ENCODE measurements at regions not wholly inside any gene's neighbourhood (a gene's known extent, or its start where the extent isn't known, plus 50 kb on each side); places are given as distances from the start of the nearest gene placed in this dataset.
"Not testable (repeated sequence)": the region's sequence is repeated elsewhere in the genome, so short reads cannot be mapped to it uniquely, and the experiment has no call there.

GRCh38 chr1:38151399-38151798, 104.8 kb upstream of the POU3F1 start:
- TF ChIP-seq RAD21 (conservative IDR thresholded peaks at IDR 0.05) (no peak), POLR2AphosphoS5 (IDR thresholded peaks at IDR 0.05) (no peak), EZH2 (IDR thresholded peaks at IDR 0.05; ENCODE audit: borderline replicate concordance, insufficient read depth, low read length, poor library complexity, severe bottlenecking) (no peak), EP300 (conservative IDR thresholded peaks at IDR 0.05; ENCODE audit: poor library complexity, severe bottlenecking) (no peak), MXI1 (conservative IDR thresholded peaks at IDR 0.05; ENCODE audit: poor library complexity, severe bottlenecking) (no peak), SMC3 (conservative IDR thresholded peaks at IDR 0.05; ENCODE audit: poor library complexity) (no peak), CTCF (IDR thresholded peaks at IDR 0.05; ENCODE audit: poor library complexity, severe bottlenecking) (no peak)
- Histone ChIP-seq H3K36me3 (ENCODE audit: insufficient read depth, low read length) (no peaks in the 10 kb centered on the region), H3K9me2 (ENCODE audit: insufficient read depth, low read length) (no peaks in the 10 kb centered on the region), H3K4me3 (ENCODE audit: low read length) (no peak overlapping the region), H2AFZ (ENCODE audit: low read depth, low read length) (no peak overlapping the region), H3K27me3 (ENCODE audit: insufficient read depth, low read depth, low read length) (no peaks in the 10 kb centered on the region), H3K9me3 (ENCODE audit: low read length) (no peaks in the 10 kb centered on the region), H3K4me2 (ENCODE audit: low read length) (no peak overlapping the region), H3K79me2 (replicated peaks; ENCODE audit: insufficient read depth, low read length) (no peaks in the 10 kb centered on the region), H3F3A (ENCODE audit: insufficient read depth, low read length, poor library complexity, severe bottlenecking) (no peaks in the 10 kb centered on the region), H3K27ac (ENCODE audit: low read length) (no peak overlapping the region), H3K9ac (ENCODE audit: low read length) (no peak overlapping the region), H4K20me1 (ENCODE audit: insufficient read depth) (no peaks in the 10 kb centered on the region)

- not testable (repeated sequence) for H3F3A ChIP-seq (ENCODE audit: insufficient read depth, low read length, poor library complexity, severe bottlenecking); H3K9me3 ChIP-seq (ENCODE audit: low read length); H3K4me3 ChIP-seq (ENCODE audit: low read length); H3K4me2 ChIP-seq (ENCODE audit: low read length); H3K9me2 ChIP-seq (ENCODE audit: insufficient read depth, low read length); H3K27ac ChIP-seq (ENCODE audit: low read length); H3K9ac ChIP-seq (ENCODE audit: low read length); H3K36me3 ChIP-seq (ENCODE audit: insufficient read depth, low read length); H3K27me3 ChIP-seq (ENCODE audit: insufficient read depth, low read depth, low read length); H4K20me1 ChIP-seq (ENCODE audit: insufficient read depth); H3K79me2 ChIP-seq (replicated peaks; ENCODE audit: insufficient read depth, low read length); H2AFZ ChIP-seq (ENCODE audit: low read depth, low read length)
Measured at GRCh38 chr1:38146079-38146478, 99.5 kb upstream of the POU3F1 start.

GRCh38 chr1:38142606-38143005, 96.0 kb upstream of the POU3F1 start:
- no peaks in the 10 kb centered on the region for H4K20me1 ChIP-seq (ENCODE audit: insufficient read depth)
- no peak overlapping the region for H3K4me3 ChIP-seq (ENCODE audit: low read length)
- H3K9me2 ChIP-seq (ENCODE audit: insufficient read depth, low read length): no peaks in the 10 kb centered on the region
- no peak overlapping the region for H2AFZ ChIP-seq (ENCODE audit: low read depth, low read length)
- H3K4me2 ChIP-seq (ENCODE audit: low read length): no peak overlapping the region
- no peak overlapping the region for H3K27ac ChIP-seq (ENCODE audit: low read length)
- H3F3A ChIP-seq (ENCODE audit: insufficient read depth, low read length, poor library complexity, severe bottlenecking): no peaks in the 10 kb centered on the region
- TF ChIP-seq TAF1 (IDR thresholded peaks at IDR 0.05; ENCODE audit: low read depth) (no peak), POLR2AphosphoS5 (IDR thresholded peaks at IDR 0.05) (no peak), SMC3 (conservative IDR thresholded peaks at IDR 0.05; ENCODE audit: poor library complexity) (no peak), CTCF (IDR thresholded peaks at IDR 0.05; ENCODE audit: poor library complexity, severe bottlenecking) (no peak), EZH2 (IDR thresholded peaks at IDR 0.05; ENCODE audit: borderline replicate concordance, insufficient read depth, low read length, poor library complexity, severe bottlenecking) (no peak), REST (IDR thresholded peaks at IDR 0.05; ENCODE audit: borderline replicate concordance) (no peak), MXI1 (conservative IDR thresholded peaks at IDR 0.05; ENCODE audit: poor library complexity, severe bottlenecking) (no peak), EP300 (conservative IDR thresholded peaks at IDR 0.05; ENCODE audit: poor library complexity, severe bottlenecking) (no peak), RAD21 (conservative IDR thresholded peaks at IDR 0.05) (no peak)
- no peaks in the 10 kb centered on the region for H3K36me3 ChIP-seq (ENCODE audit: insufficient read depth, low read length)
- H3K27me3 ChIP-seq (ENCODE audit: insufficient read depth, low read depth, low read length): no peaks in the 10 kb centered on the region
- no peak overlapping the region for H3K9ac ChIP-seq (ENCODE audit: low read length)
- H3K79me2 ChIP-seq (replicated peaks; ENCODE audit: insufficient read depth, low read length): no peaks in the 10 kb centered on the region
- H3K9me3 ChIP-seq (ENCODE audit: low read length): no peaks in the 10 kb centered on the region

Measured in neural cell (in vitro differentiated cells).